Mesenchymal stem cell (in vitro differentiated cells and primary cell): ENCODE measurements at regions not wholly inside any gene's neighbourhood (a gene's known extent, or its start where the extent isn't known, plus 50 kb on each side); places are given as distances from the start of the nearest gene placed in this dataset.

Experiments used
- DNase-seq: peaks from one replicate; pipeline ENCODE4 v3.0.0-alpha.2; 2013
- H2AFZ ChIP-seq: one replicate; pipeline ENCODE4 v1.6.1; 2013; ENCODE audit warnings: low read depth, mild to moderate bottlenecking, control low read depth, inconsistent platforms, low read length, moderate library complexity
- H2AK5ac ChIP-seq: 2 replicates; pipeline ENCODE4 v1.6.1; 2013; ENCODE audit warnings: low read length, moderate library complexity, mild to moderate bottlenecking, inconsistent platforms; ENCODE audit not compliant: severe bottlenecking
- H2BK120ac ChIP-seq: one replicate; pipeline ENCODE4 v1.6.1; 2013; ENCODE audit warnings: low read depth, mild to moderate bottlenecking, inconsistent platforms, low read length, moderate library complexity
- H2BK12ac ChIP-seq, 2 experiments: one replicate each; pipeline ENCODE4 v1.6.1; 2013; ENCODE audit warnings: inconsistent platforms in 2 of 2, low read length in 2 of 2, mild to moderate bottlenecking in 2 of 2, moderate library complexity in 2 of 2, control low read depth in 1 of 2
- H2BK15ac ChIP-seq: one replicate; pipeline ENCODE4 v1.6.1; 2013; ENCODE audit warnings: mild to moderate bottlenecking, low read depth, inconsistent platforms; ENCODE audit not compliant: poor library complexity, severe bottlenecking
- H2BK5ac ChIP-seq: 2 replicates; pipeline ENCODE4 v1.6.1; 2013; ENCODE audit warnings: low read depth, mild to moderate bottlenecking, low read length, control low read depth, inconsistent platforms; ENCODE audit not compliant: poor library complexity, severe bottlenecking
- H3K14ac ChIP-seq, 2 experiments: one replicate each; pipeline ENCODE4 v1.6.1; 2013; ENCODE audit warnings: inconsistent platforms in 2 of 2, low read length in 2 of 2, control low read depth in 1 of 2, mild to moderate bottlenecking in 1 of 2, moderate library complexity in 1 of 2
- H3K18ac ChIP-seq, 2 experiments: one replicate each; pipeline ENCODE4 v1.6.1; 2013; ENCODE audit warnings: inconsistent platforms in 2 of 2, low read length in 2 of 2, control low read depth in 1 of 2, low read depth in 1 of 2, mild to moderate bottlenecking in 1 of 2
- H3K23ac ChIP-seq, 2 experiments: one replicate each; pipeline ENCODE4 v1.6.1; 2013; ENCODE audit warnings: inconsistent platforms in 2 of 2, low read length in 2 of 2, mild to moderate bottlenecking in 2 of 2, moderate library complexity in 2 of 2, control low read depth in 1 of 2
- H3K27ac ChIP-seq: 2 replicates; pipeline ENCODE4 v1.5.1; 2013; ENCODE audit warnings: mild to moderate bottlenecking, moderate library complexity, low read length, control low read depth, inconsistent platforms; ENCODE audit not compliant: poor library complexity, severe bottlenecking
- H3K27me3 ChIP-seq, 2 experiments: 2 replicates each; pipeline versions ENCODE4 v1.6.1 to v1.7.0; 2013; ENCODE audit warnings: low read length in 2 of 2, mild to moderate bottlenecking in 2 of 2, moderate library complexity in 2 of 2, control low read depth in 1 of 2, inconsistent platforms in 1 of 2; ENCODE audit not compliant: control insufficient read depth in 1 of 2, insufficient read depth in 1 of 2
- H3K36me3 ChIP-seq, 2 experiments: 2 replicates each; pipeline versions ENCODE4 v1.6.1 to v1.7.0; 2013; ENCODE audit warnings: low read length in 2 of 2, control low read depth in 1 of 2, inconsistent platforms in 1 of 2, low read depth in 1 of 2, mild to moderate bottlenecking in 1 of 2; ENCODE audit not compliant: insufficient read depth in 2 of 2, control insufficient read depth in 1 of 2
- H3K4ac ChIP-seq, 2 experiments: one replicate each; pipeline ENCODE4 v1.6.1; 2013; ENCODE audit warnings: inconsistent platforms in 2 of 2, low read length in 2 of 2, mild to moderate bottlenecking in 2 of 2, moderate library complexity in 2 of 2, control low read depth in 1 of 2, low read depth in 1 of 2
- H3K4me1 ChIP-seq: 2 replicates; pipeline ENCODE4 v1.6.1; 2013; ENCODE audit warnings: low read depth, low read length, control low read depth; ENCODE audit not compliant: control insufficient read depth, insufficient read depth
- H3K4me2 ChIP-seq: 2 replicates; pipeline ENCODE4 v1.6.1; 2013; ENCODE audit warnings: low read length, mild to moderate bottlenecking, inconsistent platforms; ENCODE audit not compliant: poor library complexity, severe bottlenecking
- H3K4me3 ChIP-seq, 2 experiments: 2 replicates each; pipeline versions ENCODE4 v1.5.1 to v1.7.0; 2013; ENCODE audit warnings: low read length in 2 of 2, mild to moderate bottlenecking in 2 of 2, control low read depth in 1 of 2, low read depth in 1 of 2; ENCODE audit not compliant: insufficient read depth in 1 of 2
- H3K79me1 ChIP-seq: replicated peaks from 2 replicates; pipeline ENCODE4 v1.6.1; 2013; ENCODE audit warnings: mild to moderate bottlenecking, control low read depth, low read length, inconsistent platforms; ENCODE audit not compliant: poor library complexity, severe bottlenecking
- H3K9ac ChIP-seq: 2 replicates; pipeline ENCODE4 v1.7.0; 2013; ENCODE audit warnings: mild to moderate bottlenecking, low read length, moderate library complexity
- H3K9me3 ChIP-seq: 2 replicates; pipeline ENCODE4 v1.7.0; 2013; ENCODE audit warnings: mild to moderate bottlenecking, low read length; ENCODE audit not compliant: control insufficient read depth
- H4K8ac ChIP-seq: one replicate; pipeline ENCODE4 v1.6.1; 2013; ENCODE audit warnings: inconsistent platforms, mild to moderate bottlenecking, low read length, moderate library complexity
- H4K91ac ChIP-seq: one replicate; pipeline ENCODE4 v1.6.1; 2013; ENCODE audit warnings: mild to moderate bottlenecking, low read length, inconsistent platforms
- WGBS: methylation state at CpG from one replicate; pipeline ENCODE4 v1.1.7; 2013; ENCODE audit warnings: mixed read lengths; 5-methylcytosine and 5-hydroxymethylcytosine counted together

DNA sequence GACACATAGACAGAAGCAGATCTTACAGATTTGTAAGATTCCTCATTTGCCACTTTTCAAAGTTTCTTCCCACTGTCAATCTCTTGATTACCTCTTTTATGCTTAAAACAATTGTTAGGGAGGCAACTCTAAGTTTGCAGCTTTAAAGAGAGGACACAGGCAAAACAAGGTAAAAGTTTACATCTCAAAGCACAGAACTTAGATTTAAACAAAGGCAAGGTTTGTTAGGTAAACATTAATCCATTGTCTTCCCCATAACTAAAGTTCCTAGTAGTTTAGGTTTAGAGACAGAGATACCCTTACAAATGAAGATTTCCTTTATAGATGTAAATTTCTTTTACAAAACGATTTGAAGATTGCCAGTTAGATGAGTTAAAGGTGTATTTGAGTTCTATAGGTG lies 176.9 kb downstream of the AASDH start:
- no peak overlapping the region for H3K9ac ChIP-seq
- H2BK120ac ChIP-seq, result no peak overlapping the region
- H3K9me3 ChIP-seq, result peaks cover 4% of the 10 kb centered on the region
- H4K8ac ChIP-seq, result no peak overlapping the region
- no peak overlapping the region for H2AK5ac ChIP-seq
- peaks cover 1% of the 10 kb centered on the region for H3K4me1 ChIP-seq
- no peaks in the 10 kb centered on the region for H3K27me3 ChIP-seq
- no peak for DNase-seq
- H2AFZ ChIP-seq, result no peak overlapping the region
- no peak overlapping the region for H2BK12ac ChIP-seq
- no peak overlapping the region for H2BK15ac ChIP-seq
- H3K23ac ChIP-seq, result no peak overlapping the region
- no peak overlapping the region for H3K18ac ChIP-seq
- H4K91ac ChIP-seq, result no peak overlapping the region
- H3K27ac ChIP-seq, result no peak overlapping the region
- peaks cover 0 to 3% of the 10 kb centered on the region in 2 experiments for H3K36me3 ChIP-seq
- H3K79me1 ChIP-seq, result no peaks in the 10 kb centered on the region
- no peak overlapping the region for H3K4me3 ChIP-seq
- H3K14ac ChIP-seq, result no peak overlapping the region
- 21% methylated on average over 1 of the region's 1 CpG for WGBS
- no peak overlapping the region for H3K4me2 ChIP-seq
- no peak overlapping the region for H2BK5ac ChIP-seq
- no peak overlapping the region for H3K4ac ChIP-seq

DNA sequence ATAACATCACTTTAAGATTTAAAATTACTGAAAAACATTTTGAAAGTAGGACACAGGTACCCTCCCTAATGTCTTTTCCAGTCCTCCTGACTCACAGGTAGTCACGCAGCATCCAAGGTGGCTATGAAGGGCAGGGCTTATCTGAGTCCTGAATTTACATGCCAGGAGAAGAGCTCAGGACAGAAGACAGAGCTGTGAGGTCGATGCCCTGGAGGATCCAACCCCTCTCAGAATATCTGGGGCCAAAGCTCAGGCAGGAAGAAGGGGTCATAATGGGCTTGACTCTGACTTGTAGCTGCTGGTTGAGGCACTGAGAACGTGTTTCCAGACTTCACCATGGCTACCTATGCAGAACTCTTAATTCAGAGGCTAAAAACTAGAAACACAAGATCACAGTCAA lies 177.5 kb downstream of the AASDH start:
- H3K36me3 ChIP-seq, result peaks cover 0 to 3% of the 10 kb centered on the region in 2 experiments
- no peaks in the 10 kb centered on the region for H3K27me3 ChIP-seq
- no peak overlapping the region for H3K23ac ChIP-seq
- peaks cover 4% of the 10 kb centered on the region for H3K9me3 ChIP-seq
- H4K91ac ChIP-seq, result no peak overlapping the region
- H2AK5ac ChIP-seq, result no peak overlapping the region
- no peak overlapping the region for H2BK12ac ChIP-seq
- H3K4me1 ChIP-seq, result peaks cover 1% of the 10 kb centered on the region
- H2BK5ac ChIP-seq, result no peak overlapping the region
- H3K4ac ChIP-seq, result no peak overlapping the region
- H2BK15ac ChIP-seq, result no peak overlapping the region
- H3K18ac ChIP-seq, result no peak overlapping the region
- H2BK120ac ChIP-seq, result no peak overlapping the region
- 78% methylated on average over 2 of the region's 3 CpGs for WGBS
- H2AFZ ChIP-seq, result no peak overlapping the region
- no peak for DNase-seq
- H3K4me2 ChIP-seq, result no peak overlapping the region
- H3K9ac ChIP-seq, result no peak overlapping the region
- H3K79me1 ChIP-seq, result no peaks in the 10 kb centered on the region
- no peak overlapping the region for H3K27ac ChIP-seq
- no peak overlapping the region for H3K14ac ChIP-seq
- H3K4me3 ChIP-seq, result no peak overlapping the region
- H4K8ac ChIP-seq, result no peak overlapping the region

DNA sequence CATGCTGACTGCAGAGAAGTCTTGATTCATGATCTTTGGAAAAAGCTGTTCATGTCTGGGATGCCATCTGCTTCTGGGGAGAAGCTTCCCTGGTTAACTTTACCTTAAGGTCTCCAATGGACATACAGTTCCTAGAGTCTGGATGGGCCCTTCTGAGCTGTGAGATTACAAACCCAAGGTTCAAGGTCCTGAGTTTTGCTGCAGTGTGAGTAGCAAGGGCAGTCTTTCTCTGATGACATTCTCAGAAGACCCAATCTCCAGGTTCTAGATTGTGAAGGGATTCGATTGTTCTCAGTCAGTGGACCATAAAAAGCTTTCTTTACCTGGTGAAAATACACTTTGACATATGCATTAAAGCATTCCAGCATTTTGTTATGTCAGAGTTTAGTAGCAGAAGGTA lies 179.2 kb downstream of the AASDH start:
- Histone ChIP-seq H3K9me3 (peaks cover 4% of the 10 kb centered on the region), H3K14ac (no peak overlapping the region), H2AK5ac (no peak overlapping the region), H4K8ac (no peak overlapping the region), H3K36me3 (peaks cover 0 to 3% of the 10 kb centered on the region in 2 experiments), H3K27ac (no peak overlapping the region), H3K4me2 (no peak overlapping the region), H2BK5ac (no peak overlapping the region), H3K9ac (no peak overlapping the region), H3K4me1 (peaks cover 1% of the 10 kb centered on the region), H2BK15ac (no peak overlapping the region), H2BK120ac (no peak overlapping the region), H3K79me1 (no peaks in the 10 kb centered on the region), H3K4me3 (no peak overlapping the region), H3K27me3 (peaks cover 0 to 5% of the 10 kb centered on the region in 2 experiments), H3K18ac (no peak overlapping the region), H2AFZ (no peak overlapping the region), H2BK12ac (no peak overlapping the region), H4K91ac (no peak overlapping the region), H3K4ac (no peak overlapping the region), H3K23ac (no peak overlapping the region)
- no peak for DNase-seq
- no CpG with 5 or more reads among the region's 1 CpG for WGBS

DNA sequence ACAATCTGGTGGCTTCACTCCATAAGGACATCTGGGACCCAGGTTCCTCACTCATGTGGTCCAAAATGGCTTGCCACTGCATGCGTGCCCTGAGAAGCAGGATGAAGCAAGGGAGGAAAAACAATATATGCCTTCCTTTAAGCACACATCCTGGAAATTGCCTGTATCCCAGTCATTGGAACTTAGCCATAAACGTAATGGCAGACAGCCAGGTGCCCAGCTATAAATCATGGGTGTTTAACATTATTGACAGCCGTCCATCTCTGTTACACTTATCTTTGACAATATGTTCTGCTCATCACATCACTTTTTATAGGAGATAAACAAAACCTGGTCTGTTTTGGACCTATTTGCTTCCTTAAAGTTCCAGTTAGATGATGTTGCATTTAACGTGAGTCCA lies 181.0 kb downstream of the AASDH start:
- no peak overlapping the region for H2BK5ac ChIP-seq
- no peak overlapping the region for H2BK15ac ChIP-seq
- H3K4me3 ChIP-seq, result no peak overlapping the region
- H4K8ac ChIP-seq, result no peak overlapping the region
- H2BK12ac ChIP-seq, result no peak overlapping the region
- no peak overlapping the region for H3K27ac ChIP-seq
- no peak overlapping the region for H2BK120ac ChIP-seq
- H3K23ac ChIP-seq, result no peak overlapping the region
- H3K4me2 ChIP-seq, result no peak overlapping the region
- H2AFZ ChIP-seq, result no peak overlapping the region
- DNase-seq, result no peak
- no peak overlapping the region for H3K14ac ChIP-seq
- no peak overlapping the region for H3K9ac ChIP-seq
- H3K4me1 ChIP-seq, result peaks cover 1% of the 10 kb centered on the region
- H3K18ac ChIP-seq, result no peak overlapping the region
- H3K9me3 ChIP-seq, result peaks cover 2% of the 10 kb centered on the region
- no peak overlapping the region for H4K91ac ChIP-seq
- H3K79me1 ChIP-seq, result no peaks in the 10 kb centered on the region
- H2AK5ac ChIP-seq, result no peak overlapping the region
- 90% methylated on average over 4 of the region's 4 CpGs for WGBS
- no peak overlapping the region for H3K4ac ChIP-seq
- H3K27me3 ChIP-seq, result peaks cover 0 to 5% of the 10 kb centered on the region in 2 experiments
- H3K36me3 ChIP-seq, result peaks cover 0 to 2% of the 10 kb centered on the region in 2 experiments
